ENCODE measurements at regions not wholly inside any gene's neighbourhood (a gene's known extent, or its start where the extent isn't known, plus 50 kb on each side); places are given as distances from the start of the nearest gene placed in this dataset.

- TF ChIP-seq, protein P1, sequence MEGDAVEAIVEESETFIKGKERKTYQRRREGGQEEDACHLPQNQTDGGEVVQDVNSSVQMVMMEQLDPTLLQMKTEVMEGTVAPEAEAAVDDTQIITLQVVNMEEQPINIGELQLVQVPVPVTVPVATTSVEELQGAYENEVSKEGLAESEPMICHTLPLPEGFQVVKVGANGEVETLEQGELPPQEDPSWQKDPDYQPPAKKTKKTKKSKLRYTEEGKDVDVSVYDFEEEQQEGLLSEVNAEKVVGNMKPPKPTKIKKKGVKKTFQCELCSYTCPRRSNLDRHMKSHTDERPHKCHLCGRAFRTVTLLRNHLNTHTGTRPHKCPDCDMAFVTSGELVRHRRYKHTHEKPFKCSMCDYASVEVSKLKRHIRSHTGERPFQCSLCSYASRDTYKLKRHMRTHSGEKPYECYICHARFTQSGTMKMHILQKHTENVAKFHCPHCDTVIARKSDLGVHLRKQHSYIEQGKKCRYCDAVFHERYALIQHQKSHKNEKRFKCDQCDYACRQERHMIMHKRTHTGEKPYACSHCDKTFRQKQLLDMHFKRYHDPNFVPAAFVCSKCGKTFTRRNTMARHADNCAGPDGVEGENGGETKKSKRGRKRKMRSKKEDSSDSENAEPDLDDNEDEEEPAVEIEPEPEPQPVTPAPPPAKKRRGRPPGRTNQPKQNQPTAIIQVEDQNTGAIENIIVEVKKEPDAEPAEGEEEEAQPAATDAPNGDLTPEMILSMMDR (IDR thresholded peaks at IDR 0.05) = no peak
- TF ChIP-seq EZH2 (IDR thresholded peaks at IDR 0.05; ENCODE audit: borderline replicate concordance, insufficient read depth, low read depth, low read length, poor library complexity, severe bottlenecking) = no peak
Observed at GRCh38 chrY:8729971-8730370, 607.3 kb upstream of the TSPY4 start.
